ENCODE measurements at regions not wholly inside any gene's neighbourhood (a gene's known extent, or its start where the extent isn't known, plus 50 kb on each side); places are given as distances from the start of the nearest gene placed in this dataset.

- Histone ChIP-seq H3K4me3 (ENCODE audit: low read length in 3 of 3) (no peak overlapping the region), H3K36me3 (ENCODE audit: control insufficient read depth in 3 of 3, insufficient read depth in 3 of 3, low read length in 3 of 3) (no peaks in the 10 kb centered on the region), H3K9ac (ENCODE audit: low read depth in 1 of 3, low read length in 3 of 3) (no peak overlapping the region), H3K4me1 (ENCODE audit: control insufficient read depth in 3 of 3, insufficient read depth in 3 of 3, low read length in 3 of 3) (no peaks in the 10 kb centered on the region), H3K27me3 (ENCODE audit: control insufficient read depth in 3 of 3, insufficient read depth in 3 of 3, low read length in 3 of 3) (no peaks in the 10 kb centered on the region), H3K9me3 (ENCODE audit: control insufficient read depth in 3 of 3, low read length in 3 of 3) (no peaks in the 10 kb centered on the region), H3K27ac (ENCODE audit: low read depth, low read length) (no peak overlapping the region)
These were observed 132.1 kb upstream of the PAX6 start for GRCh38 chr11:31943056-31943780.

- Histone ChIP-seq H3K4me1 (ENCODE audit: control insufficient read depth in 3 of 3, insufficient read depth in 3 of 3, low read length in 3 of 3) (no peaks in the 10 kb centered on the region), H3K27ac (ENCODE audit: low read depth, low read length) (no peak overlapping the region), H3K27me3 (ENCODE audit: control insufficient read depth in 3 of 3, insufficient read depth in 3 of 3, low read length in 3 of 3) (peaks cover 0 to 3% (median 0%) of the 10 kb centered on the region in 3 donors), H3K9me3 (ENCODE audit: control insufficient read depth in 3 of 3, low read length in 3 of 3) (no peaks in the 10 kb centered on the region), H3K9ac (ENCODE audit: low read depth in 1 of 3, low read length in 3 of 3) (no peak overlapping the region), H3K4me3 (ENCODE audit: low read length in 3 of 3) (no peak overlapping the region), H3K36me3 (ENCODE audit: control insufficient read depth in 3 of 3, insufficient read depth in 3 of 3, low read length in 3 of 3) (no peaks in the 10 kb centered on the region)
These were observed 129.4 kb upstream of the PAX6 start for GRCh38 chr11:31940371-31941037.

- H3K9ac ChIP-seq (ENCODE audit: low read depth in 1 of 3, low read length in 3 of 3): no peak overlapping the region
- no peaks in the 10 kb centered on the region for H3K36me3 ChIP-seq (ENCODE audit: control insufficient read depth in 3 of 3, insufficient read depth in 3 of 3, low read length in 3 of 3)
- H3K27me3 ChIP-seq (ENCODE audit: control insufficient read depth in 3 of 3, insufficient read depth in 3 of 3, low read length in 3 of 3): peaks cover 0 to 3% (median 0%) of the 10 kb centered on the region in 3 donors
- no peaks in the 10 kb centered on the region for H3K9me3 ChIP-seq (ENCODE audit: control insufficient read depth in 3 of 3, low read length in 3 of 3)
- H3K4me1 ChIP-seq (ENCODE audit: control insufficient read depth in 3 of 3, insufficient read depth in 3 of 3, low read length in 3 of 3): no peaks in the 10 kb centered on the region
- no peak overlapping the region for H3K27ac ChIP-seq (ENCODE audit: low read depth, low read length)
- H3K4me3 ChIP-seq (ENCODE audit: low read length in 3 of 3): no peak overlapping the region
These were observed 127.9 kb upstream of the PAX6 start for GRCh38 chr11:31939004-31939403.

- H3K9me3 ChIP-seq (ENCODE audit: control insufficient read depth in 3 of 3, low read length in 3 of 3): no peaks in the 10 kb centered on the region
- no peak overlapping the region for H3K9ac ChIP-seq (ENCODE audit: low read depth in 1 of 3, low read length in 3 of 3)
- H3K27ac ChIP-seq (ENCODE audit: low read depth, low read length): no peak overlapping the region
- no peaks in the 10 kb centered on the region for H3K4me1 ChIP-seq (ENCODE audit: control insufficient read depth in 3 of 3, insufficient read depth in 3 of 3, low read length in 3 of 3)
- no peaks in the 10 kb centered on the region for H3K36me3 ChIP-seq (ENCODE audit: control insufficient read depth in 3 of 3, insufficient read depth in 3 of 3, low read length in 3 of 3)
- H3K4me3 ChIP-seq (ENCODE audit: low read length in 3 of 3): no peak overlapping the region
- peaks cover 0 to 6% (median 0%) of the 10 kb centered on the region in 3 donors for H3K27me3 ChIP-seq (ENCODE audit: control insufficient read depth in 3 of 3, insufficient read depth in 3 of 3, low read length in 3 of 3)
These were observed 125.2 kb upstream of the PAX6 start for GRCh38 chr11:31936312-31936711.

GRCh38 chr11:31932879-31933278 lies 121.8 kb upstream of the PAX6 start:
- Histone ChIP-seq H3K27ac (ENCODE audit: low read depth, low read length) (no peak overlapping the region), H3K4me1 (ENCODE audit: control insufficient read depth in 3 of 3, insufficient read depth in 3 of 3, low read length in 3 of 3) (no peaks in the 10 kb centered on the region), H3K9me3 (ENCODE audit: control insufficient read depth in 3 of 3, low read length in 3 of 3) (no peaks in the 10 kb centered on the region), H3K9ac (ENCODE audit: low read depth in 1 of 3, low read length in 3 of 3) (no peak overlapping the region), H3K27me3 (ENCODE audit: control insufficient read depth in 3 of 3, insufficient read depth in 3 of 3, low read length in 3 of 3) (peaks cover 0 to 6% (median 0%) of the 10 kb centered on the region in 3 donors), H3K36me3 (ENCODE audit: control insufficient read depth in 3 of 3, insufficient read depth in 3 of 3, low read length in 3 of 3) (no peaks in the 10 kb centered on the region), H3K4me3 (ENCODE audit: low read length in 3 of 3) (no peak overlapping the region)

- Histone ChIP-seq H3K4me1 (ENCODE audit: control insufficient read depth in 3 of 3, insufficient read depth in 3 of 3, low read length in 3 of 3) (no peaks in the 10 kb centered on the region), H3K9me3 (ENCODE audit: control insufficient read depth in 3 of 3, low read length in 3 of 3) (no peaks in the 10 kb centered on the region), H3K4me3 (ENCODE audit: low read length in 3 of 3) (no peak overlapping the region), H3K9ac (ENCODE audit: low read depth in 1 of 3, low read length in 3 of 3) (no peak overlapping the region), H3K36me3 (ENCODE audit: control insufficient read depth in 3 of 3, insufficient read depth in 3 of 3, low read length in 3 of 3) (no peaks in the 10 kb centered on the region), H3K27ac (ENCODE audit: low read depth, low read length) (no peak overlapping the region), H3K27me3 (ENCODE audit: control insufficient read depth in 3 of 3, insufficient read depth in 3 of 3, low read length in 3 of 3) (peaks cover 0 to 1% (median 0%) of the 10 kb centered on the region in 3 donors)
These were observed 116.9 kb upstream of the PAX6 start for GRCh38 chr11:31927982-31928381.

- no peak overlapping the region for H3K4me3 ChIP-seq (ENCODE audit: low read length in 3 of 3)
- H3K27me3 ChIP-seq (ENCODE audit: control insufficient read depth in 3 of 3, insufficient read depth in 3 of 3, low read length in 3 of 3): no peaks in the 10 kb centered on the region
- no peak overlapping the region for H3K9ac ChIP-seq (ENCODE audit: low read depth in 1 of 3, low read length in 3 of 3)
- no peaks in the 10 kb centered on the region for H3K36me3 ChIP-seq (ENCODE audit: control insufficient read depth in 3 of 3, insufficient read depth in 3 of 3, low read length in 3 of 3)
- H3K4me1 ChIP-seq (ENCODE audit: control insufficient read depth in 3 of 3, insufficient read depth in 3 of 3, low read length in 3 of 3): no peaks in the 10 kb centered on the region
- no peaks in the 10 kb centered on the region for H3K9me3 ChIP-seq (ENCODE audit: control insufficient read depth in 3 of 3, low read length in 3 of 3)
- H3K27ac ChIP-seq (ENCODE audit: low read depth, low read length): no peak overlapping the region
These were observed 115.8 kb upstream of the PAX6 start for GRCh38 chr11:31926816-31927528.

GRCh38 chr11:31926106-31926505 lies 115.0 kb upstream of the PAX6 start:
- no peak overlapping the region for H3K27ac ChIP-seq (ENCODE audit: low read depth, low read length)
- no peaks in the 10 kb centered on the region for H3K4me1 ChIP-seq (ENCODE audit: control insufficient read depth in 3 of 3, insufficient read depth in 3 of 3, low read length in 3 of 3)
- H3K36me3 ChIP-seq (ENCODE audit: control insufficient read depth in 3 of 3, insufficient read depth in 3 of 3, low read length in 3 of 3): no peaks in the 10 kb centered on the region
- H3K9ac ChIP-seq (ENCODE audit: low read depth in 1 of 3, low read length in 3 of 3): no peak overlapping the region
- H3K4me3 ChIP-seq (ENCODE audit: low read length in 3 of 3): no peak overlapping the region
- H3K27me3 ChIP-seq (ENCODE audit: control insufficient read depth in 3 of 3, insufficient read depth in 3 of 3, low read length in 3 of 3): peaks cover 0 to 3% (median 0%) of the 10 kb centered on the region in 3 donors
- no peaks in the 10 kb centered on the region for H3K9me3 ChIP-seq (ENCODE audit: control insufficient read depth in 3 of 3, low read length in 3 of 3)

GRCh38 chr11:31922450-31922849 lies 111.3 kb upstream of the PAX6 start:
- Histone ChIP-seq H3K27ac (ENCODE audit: low read depth, low read length) (no peak overlapping the region), H3K4me3 (ENCODE audit: low read length in 3 of 3) (no peak overlapping the region), H3K36me3 (ENCODE audit: control insufficient read depth in 3 of 3, insufficient read depth in 3 of 3, low read length in 3 of 3) (no peaks in the 10 kb centered on the region), H3K4me1 (ENCODE audit: control insufficient read depth in 3 of 3, insufficient read depth in 3 of 3, low read length in 3 of 3) (no peaks in the 10 kb centered on the region), H3K27me3 (ENCODE audit: control insufficient read depth in 3 of 3, insufficient read depth in 3 of 3, low read length in 3 of 3) (peaks cover 0 to 3% (median 0%) of the 10 kb centered on the region in 3 donors), H3K9ac (ENCODE audit: low read depth in 1 of 3, low read length in 3 of 3) (no peak overlapping the region), H3K9me3 (ENCODE audit: control insufficient read depth in 3 of 3, low read length in 3 of 3) (no peaks in the 10 kb centered on the region)

GRCh38 chr11:31921081-31921480 lies 110.0 kb upstream of the PAX6 start:
- Histone ChIP-seq H3K27ac (ENCODE audit: low read depth, low read length) (no peak overlapping the region), H3K4me3 (ENCODE audit: low read length in 3 of 3) (no peak overlapping the region), H3K36me3 (ENCODE audit: control insufficient read depth in 3 of 3, insufficient read depth in 3 of 3, low read length in 3 of 3) (no peaks in the 10 kb centered on the region), H3K27me3 (ENCODE audit: control insufficient read depth in 3 of 3, insufficient read depth in 3 of 3, low read length in 3 of 3) (peaks cover 0 to 5% (median 0%) of the 10 kb centered on the region in 3 donors), H3K9me3 (ENCODE audit: control insufficient read depth in 3 of 3, low read length in 3 of 3) (no peaks in the 10 kb centered on the region), H3K4me1 (ENCODE audit: control insufficient read depth in 3 of 3, insufficient read depth in 3 of 3, low read length in 3 of 3) (no peaks in the 10 kb centered on the region), H3K9ac (ENCODE audit: low read depth in 1 of 3, low read length in 3 of 3) (no peak overlapping the region)

Data from skeletal muscle tissue (tissue), 3 donors.